ENCODE measurements at regions not wholly inside any gene's neighbourhood (a gene's known extent, or its start where the extent isn't known, plus 50 kb on each side); places are given as distances from the start of the nearest gene placed in this dataset.

DNA sequence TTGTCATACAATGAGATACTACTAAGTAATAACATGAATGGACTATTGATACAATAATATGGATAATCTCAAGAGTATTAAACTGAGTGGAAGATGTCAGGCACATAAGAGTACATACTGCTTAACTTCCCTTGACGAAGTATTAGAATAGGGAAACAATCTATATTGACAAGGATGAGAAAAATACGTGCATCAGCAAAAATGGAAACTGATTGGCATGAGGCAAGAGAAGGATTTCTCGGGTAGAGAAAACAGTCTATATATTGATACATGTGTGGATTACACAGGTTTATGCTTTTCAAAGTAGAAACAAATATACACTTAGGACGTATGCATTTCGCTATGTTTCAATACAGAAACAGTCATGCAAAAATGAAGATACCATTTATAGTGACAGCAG, 57.4 kb downstream of the PRR20E start:
- DNase-seq (ENCODE audit: low spot score): no peak

DNA sequence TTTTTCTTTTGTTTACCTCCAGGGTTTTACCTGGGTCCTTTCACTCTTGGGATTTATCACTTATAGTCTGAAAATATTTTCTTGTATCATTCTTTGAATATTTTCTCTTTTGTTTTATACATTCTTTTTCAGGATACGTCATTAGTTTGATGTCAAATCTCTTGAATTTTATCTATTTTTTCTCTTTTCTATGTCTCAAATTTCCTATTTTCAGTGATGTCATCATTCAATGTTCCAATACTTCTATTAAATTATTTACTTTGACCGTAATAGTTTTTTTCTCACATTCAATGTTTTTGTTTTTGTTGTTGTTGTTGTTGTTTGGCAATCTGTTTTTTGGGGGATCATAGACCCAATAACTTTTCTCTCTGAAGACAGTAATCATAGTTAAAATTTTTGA, 83.5 kb downstream of the PRR20E start:
- no peak for DNase-seq (ENCODE audit: low spot score)

DNA sequence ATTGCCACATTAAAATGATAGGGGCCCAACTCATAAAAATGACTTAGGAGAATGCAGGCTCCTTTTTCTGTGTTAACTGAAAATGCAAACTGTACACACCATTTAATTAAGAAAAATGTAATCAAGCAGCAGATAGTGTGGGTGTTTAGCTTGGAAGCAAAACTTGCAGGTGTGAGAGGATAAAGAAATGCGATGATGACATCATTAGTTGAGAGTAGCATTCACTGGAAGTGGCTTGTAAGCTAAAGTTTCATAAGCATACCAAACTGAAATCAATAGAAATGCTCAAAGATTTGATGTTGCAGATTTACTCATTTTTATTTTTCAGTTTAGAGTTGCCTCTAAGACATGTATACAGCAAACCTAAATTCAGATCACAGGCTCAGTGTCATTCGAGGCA, 86.6 kb downstream of the PRR20E start:
- DNase-seq (ENCODE audit: low spot score): no peak

- no peak for DNase-seq (ENCODE audit: low spot score)
These were observed 98.0 kb downstream of the PRR20E start for GRCh38 chr13:57264965-57265364.

GRCh38 chr13:57270493-57270892, 103.5 kb downstream of the PRR20E start:
- DNase-seq (ENCODE audit: low spot score): no peak

- no peak for DNase-seq (ENCODE audit: low spot score)
These were observed 119.6 kb downstream of the PRR20E start for GRCh38 chr13:57286511-57287098.

- DNase-seq (ENCODE audit: low spot score): no peak
These were observed 135.6 kb downstream of the PRR20E start for GRCh38 chr13:57302604-57303003.

- DNase-seq (ENCODE audit: low spot score): no peak
These were observed 144.1 kb downstream of the PRR20E start for GRCh38 chr13:57311009-57311586.

DNA sequence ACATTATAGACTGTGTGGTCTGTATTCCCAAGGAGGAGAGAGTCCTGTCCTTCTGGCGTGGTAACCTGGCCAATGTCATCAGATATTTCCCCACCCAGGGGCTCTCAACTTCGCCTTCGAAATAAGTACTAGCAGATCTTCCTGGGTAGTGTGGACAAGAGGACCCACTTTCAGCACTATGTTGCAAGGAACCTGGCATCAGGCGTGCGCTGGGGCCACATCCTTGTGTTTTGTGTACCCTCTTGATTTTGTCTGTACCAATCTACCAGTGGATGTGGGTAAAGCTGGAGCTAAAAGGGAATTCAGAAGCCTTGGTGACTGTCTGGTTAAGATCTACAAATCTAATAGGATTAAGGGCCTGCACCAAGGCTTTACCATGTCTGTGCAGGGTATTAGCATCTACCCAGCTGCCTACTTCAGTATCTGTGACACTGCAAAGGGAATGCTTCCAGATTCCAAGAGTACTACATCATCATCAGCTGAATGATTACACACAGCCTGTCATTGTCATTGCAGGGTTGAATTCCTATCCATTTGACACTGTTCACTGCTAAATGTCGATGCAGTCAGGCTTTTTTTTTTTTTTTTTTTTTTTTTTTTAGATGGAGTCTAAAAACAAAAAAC, 148.0 kb downstream of the PRR20E start:
- DNase-seq (ENCODE audit: low spot score): peak; percentile 4

DNA sequence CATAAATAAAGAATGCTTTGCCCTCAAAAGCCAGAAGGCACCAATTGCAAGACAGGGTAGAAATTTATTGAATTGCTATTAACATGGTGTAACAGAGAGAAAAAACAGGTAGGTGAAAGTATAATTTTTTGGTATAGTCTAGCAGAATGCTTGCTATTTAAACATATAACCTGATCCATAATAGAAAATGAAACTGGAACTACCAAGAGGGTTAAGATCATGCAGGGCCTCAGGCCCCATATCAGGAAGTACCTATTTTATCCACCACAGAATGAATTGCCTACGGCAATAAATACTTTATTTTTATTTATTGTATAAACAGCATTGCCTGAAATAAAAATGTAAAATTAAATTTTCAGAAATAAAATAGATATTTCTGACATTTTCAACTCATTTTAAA, 159.5 kb downstream of the PRR20E start:
- DNase-seq (ENCODE audit: low spot score): no peak

GRCh38 chr13:57340878-57341277, 173.9 kb downstream of the PRR20E start:
- DNase-seq (ENCODE audit: low spot score): no peak

GRCh38 chr13:57345526-57345925, 178.5 kb downstream of the PRR20E start:
- no peak for DNase-seq (ENCODE audit: low spot score)

GRCh38 chr13:57346786-57347185, 179.8 kb downstream of the PRR20E start:
- DNase-seq (ENCODE audit: low spot score): no peak

DNA sequence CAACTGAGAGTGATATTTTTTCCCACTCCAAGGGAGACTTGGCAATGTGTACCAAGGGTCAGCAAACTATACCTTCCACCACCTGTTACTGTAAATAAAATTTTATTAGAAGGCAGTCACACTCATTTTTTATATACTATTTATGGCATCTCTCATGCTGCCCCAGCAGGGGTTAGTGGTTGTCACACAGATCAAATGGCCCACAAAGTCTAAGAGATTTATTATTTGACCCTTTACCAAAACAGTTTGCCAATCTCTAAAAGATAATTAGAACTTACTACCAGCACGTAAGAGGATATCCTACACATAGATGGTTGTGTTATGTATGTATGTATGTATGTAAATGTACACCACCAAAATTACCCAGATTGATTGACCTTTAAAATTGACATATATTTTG, 185.1 kb downstream of the PRR20E start:
- DNase-seq (ENCODE audit: low spot score): no peak

- peak; percentile 23 for DNase-seq (ENCODE audit: low spot score)
These were observed 186.8 kb downstream of the PRR20E start for GRCh38 chr13:57353831-57354230.

DNA sequence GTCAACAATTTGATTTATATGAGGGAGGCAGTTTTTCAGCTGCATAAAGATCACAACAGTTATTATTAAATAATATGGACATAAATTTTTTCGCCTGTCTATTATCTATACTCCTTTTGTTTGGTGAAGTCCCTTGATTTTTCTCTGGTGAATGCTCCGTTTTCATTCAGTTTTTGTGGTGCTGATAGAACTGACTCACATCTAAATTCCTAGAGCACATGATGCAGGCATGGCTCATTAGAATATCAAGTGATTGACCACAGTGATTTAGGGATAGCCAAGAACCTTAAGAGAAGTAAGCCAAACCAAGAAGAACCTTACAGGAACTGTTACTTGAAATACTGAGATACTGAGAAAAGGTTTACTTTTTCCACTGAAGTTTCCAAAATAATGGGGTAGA, 208.9 kb downstream of the PRR20E start:
- no peak for DNase-seq (ENCODE audit: low spot score)

GRCh38 chr13:57408312-57408711, 223.2 kb upstream of the PCDH17 start:
- DNase-seq (ENCODE audit: low spot score): peak; percentile 5

GRCh38 chr13:57409121-57409520, 222.4 kb upstream of the PCDH17 start:
- DNase-seq (ENCODE audit: low spot score): peak; percentile 94

- DNase-seq (ENCODE audit: low spot score): no peak
These were observed 221.9 kb upstream of the PCDH17 start for GRCh38 chr13:57409656-57410055.

GRCh38 chr13:57418067-57418677, 213.4 kb upstream of the PCDH17 start:
- DNase-seq (ENCODE audit: low spot score): no peak

DNA sequence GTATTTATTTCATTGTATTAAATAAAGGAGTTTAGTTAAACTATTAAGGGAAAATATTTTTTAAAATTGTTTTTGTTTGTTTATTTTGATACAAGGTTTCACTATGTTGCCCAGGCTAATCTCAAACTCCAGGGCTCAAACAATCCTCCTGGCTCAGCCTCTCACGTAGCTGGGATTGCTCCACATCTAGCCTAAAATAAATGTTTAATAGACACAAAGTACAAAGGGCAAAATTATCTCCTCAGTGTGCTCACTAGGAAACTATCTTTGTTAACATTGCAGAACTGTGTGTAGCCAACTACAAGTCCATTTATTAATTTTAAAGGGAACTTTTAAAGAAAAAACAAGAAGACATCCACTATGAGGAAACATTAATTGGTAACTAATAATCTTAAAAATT, 207.2 kb upstream of the PCDH17 start:
- no peak for DNase-seq (ENCODE audit: low spot score)

DNA sequence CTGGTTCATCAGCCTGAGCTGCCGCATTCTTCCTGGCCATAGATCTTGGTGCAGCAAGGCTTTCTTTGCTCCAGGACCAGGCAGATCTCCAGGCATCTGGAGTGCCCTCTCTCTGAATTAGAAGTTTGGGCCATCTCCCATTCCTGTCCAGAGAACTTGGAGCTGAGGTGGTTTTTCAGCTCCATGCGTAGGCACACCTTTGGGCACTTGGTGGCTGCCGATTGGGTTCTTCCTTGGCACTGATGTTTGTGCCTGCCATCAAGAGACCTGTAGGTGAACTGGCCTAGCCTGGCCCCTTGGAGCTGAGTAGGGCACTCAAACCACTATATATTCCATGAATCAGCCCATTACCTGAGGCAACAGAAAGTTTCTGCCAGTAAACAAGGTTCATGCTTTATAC, 206.0 kb upstream of the PCDH17 start:
- no peak for DNase-seq (ENCODE audit: low spot score)

GRCh38 chr13:57437587-57437986, 194.0 kb upstream of the PCDH17 start:
- no peak for DNase-seq (ENCODE audit: low spot score)

Data from pons (tissue), 1 donor.